SK-N-DZ (cell line): ENCODE measurements at regions not wholly inside any gene's neighbourhood (a gene's known extent, or its start where the extent isn't known, plus 50 kb on each side); places are given as distances from the start of the nearest gene placed in this dataset.

ENCODE experiments used
- DNase-seq: peaks from one replicate; pipeline ENCODE4 v3.0.0-alpha.2; 2015; ENCODE audit warnings: low spot score

DNA sequence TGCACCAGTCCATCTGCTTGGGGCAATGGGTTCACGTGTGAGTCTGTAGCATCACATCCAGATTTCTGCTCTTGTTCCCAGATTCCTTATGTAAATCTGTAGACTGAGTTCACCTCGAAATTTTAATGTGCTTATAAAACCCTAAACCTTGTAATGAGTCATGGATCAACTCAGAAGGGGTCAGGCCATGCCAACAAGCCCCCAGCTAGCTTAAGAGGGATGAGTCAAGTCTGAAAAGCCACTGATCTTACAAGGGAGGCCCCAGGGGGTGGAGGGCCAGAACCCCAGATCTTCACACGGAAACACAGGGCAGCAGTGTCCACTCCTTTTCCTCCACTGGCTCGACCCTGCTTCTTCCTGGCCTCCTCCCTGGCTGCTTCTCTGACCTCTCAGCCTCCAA is 399.1 kb upstream of the CDH5 start:
- DNase-seq = no peak

DNA sequence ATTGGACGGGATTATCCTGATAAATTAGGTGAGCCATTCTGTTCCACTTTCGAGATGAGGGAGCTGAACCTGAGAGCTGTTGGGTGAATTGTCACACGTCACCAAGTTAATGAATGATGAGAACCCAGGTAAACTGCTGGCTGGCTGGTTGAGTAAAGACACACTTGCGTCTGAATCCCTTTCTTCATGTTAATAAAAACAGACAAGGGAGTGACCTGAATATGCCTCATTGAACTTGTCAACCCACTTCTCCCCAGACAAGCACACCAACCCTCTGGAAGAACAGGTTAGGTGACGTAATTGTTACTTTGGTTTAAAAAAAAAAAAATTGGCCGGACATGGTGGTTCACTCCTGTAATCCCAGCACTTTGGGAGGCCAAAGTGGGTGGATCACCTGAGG is 400.9 kb upstream of the CDH5 start:
- no peak for DNase-seq

DNA sequence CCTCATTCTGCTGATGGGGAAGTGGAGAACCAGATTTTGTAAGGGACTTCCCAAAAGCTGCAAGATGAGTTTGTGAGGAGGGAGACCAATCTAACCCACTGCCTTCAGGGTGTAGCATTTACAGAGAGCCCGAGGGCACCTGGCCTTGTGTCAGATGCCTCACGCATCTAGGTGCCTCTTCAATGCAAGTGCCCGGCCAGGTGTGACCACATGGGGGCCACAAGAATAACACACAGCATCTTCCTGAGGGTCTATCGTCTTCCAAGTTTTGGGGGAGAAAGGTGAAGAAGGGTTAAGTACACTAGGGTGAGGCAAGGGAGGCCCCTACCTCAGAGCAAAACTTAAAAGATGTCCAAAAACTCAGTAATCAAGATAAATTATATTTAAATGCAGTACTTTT is 401.7 kb upstream of the CDH5 start:
- no peak for DNase-seq

DNA sequence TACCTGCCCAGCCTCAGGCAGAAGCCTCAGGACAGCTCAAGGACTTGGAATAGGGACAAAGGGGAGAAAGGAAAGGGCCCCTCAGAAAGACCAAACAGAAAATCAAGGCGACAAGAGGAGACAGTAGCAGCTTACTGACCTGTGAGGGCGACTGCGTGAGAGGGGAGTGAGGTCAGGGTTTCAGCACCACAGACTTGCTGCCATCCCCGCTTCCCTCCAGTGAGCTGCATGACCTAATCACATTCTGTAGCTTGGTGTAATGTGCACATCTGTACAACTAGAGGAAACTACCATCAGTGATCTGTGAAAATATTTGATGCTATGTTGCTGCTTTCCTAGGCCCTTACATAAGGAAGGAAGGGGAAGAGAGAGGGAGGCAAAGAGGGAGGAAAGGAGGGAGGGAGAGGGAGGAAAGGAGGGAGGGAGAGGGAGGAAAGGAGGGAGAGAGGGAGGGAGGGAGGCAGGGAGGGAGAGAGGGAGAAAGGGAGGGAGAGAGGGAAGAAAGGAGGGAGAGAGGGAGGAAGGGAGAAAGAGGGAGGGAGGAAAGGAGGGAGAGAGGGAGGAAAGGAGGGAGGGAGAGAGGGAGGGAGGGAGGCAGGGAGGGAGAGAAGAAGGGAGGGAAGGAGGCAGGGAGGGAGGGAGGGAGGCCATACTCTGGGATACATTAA is 404.9 kb upstream of the CDH5 start:
- no peak for DNase-seq

DNA sequence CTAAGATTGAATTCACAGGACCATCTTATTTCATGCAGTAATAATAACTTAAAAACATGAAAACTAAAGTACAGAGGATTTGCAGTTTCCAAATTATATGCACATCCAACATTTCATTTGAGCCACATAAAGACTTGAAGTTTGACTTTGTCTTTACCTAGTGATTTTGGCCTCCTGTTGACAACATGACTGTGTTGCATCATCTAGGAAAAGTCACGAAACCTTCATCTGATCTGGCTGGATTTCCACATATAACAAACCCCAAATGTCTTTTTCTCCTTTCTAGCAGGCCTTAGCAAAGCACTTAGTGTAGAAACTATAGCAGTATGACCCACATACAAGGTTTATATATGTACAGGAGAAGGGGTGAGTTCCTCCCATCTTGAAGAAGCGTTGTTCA is 406.5 kb upstream of the CDH5 start:
- no peak for DNase-seq

DNA sequence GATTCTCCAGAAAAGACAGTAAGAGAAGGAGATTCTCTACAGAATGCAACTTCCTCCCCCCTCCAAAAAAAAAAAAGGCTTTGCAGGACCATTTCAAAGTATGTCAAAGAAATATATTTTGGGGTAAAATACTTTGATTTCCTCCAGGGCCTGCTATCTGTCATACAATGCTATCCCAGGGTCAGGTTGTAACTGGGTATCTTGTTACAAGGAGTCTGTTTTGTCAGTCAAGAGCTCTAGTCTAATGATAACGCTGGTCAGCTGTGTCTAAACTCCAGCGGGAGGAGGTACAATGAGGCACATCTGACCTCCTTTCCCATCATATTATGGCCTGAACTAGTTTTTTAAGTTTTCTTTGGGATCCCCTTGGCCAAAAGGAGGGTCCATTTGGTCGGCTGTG is 408.4 kb upstream of the CDH5 start:
- peak; percentile 62 for DNase-seq

DNA sequence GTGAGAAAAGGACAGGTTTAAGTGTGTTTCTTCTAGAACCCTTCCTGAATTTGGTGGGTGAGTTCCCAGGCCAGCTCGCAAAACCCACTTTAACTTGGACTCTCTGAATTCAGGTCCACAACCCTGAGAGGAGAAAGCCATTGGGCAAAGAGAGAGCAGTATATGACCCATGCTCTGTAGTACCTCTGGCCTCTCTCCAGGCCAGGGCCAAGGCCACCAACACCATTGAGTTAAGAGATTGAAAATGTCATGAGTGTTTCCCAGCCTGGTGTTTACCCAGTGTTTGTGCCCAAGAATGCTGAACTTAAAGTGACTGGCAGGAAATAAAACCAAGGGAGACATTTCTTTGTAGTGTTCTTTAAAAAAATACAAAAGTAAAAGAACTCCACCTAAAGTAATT is 410.4 kb upstream of the CDH5 start:
- no peak for DNase-seq

DNA sequence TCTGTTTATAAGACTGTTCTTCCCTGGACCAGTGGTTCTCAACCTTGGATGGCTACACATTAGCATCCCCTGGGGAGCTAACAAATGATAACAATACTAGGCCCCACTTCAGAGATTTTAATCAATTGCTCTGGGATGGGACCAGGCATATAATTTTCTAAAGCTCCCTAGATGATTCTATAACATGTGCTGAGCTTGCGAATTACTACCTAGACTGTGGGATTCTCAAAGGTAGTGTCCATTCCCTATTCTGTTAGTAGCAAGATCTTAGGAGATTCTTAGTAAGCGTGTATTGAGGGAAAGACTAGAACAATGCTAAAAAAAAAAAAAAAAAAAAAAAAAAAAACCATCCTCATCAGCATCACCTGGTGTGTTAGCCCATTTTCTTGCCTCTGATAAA is 412.0 kb upstream of the CDH5 start:
- DNase-seq = no peak

DNA sequence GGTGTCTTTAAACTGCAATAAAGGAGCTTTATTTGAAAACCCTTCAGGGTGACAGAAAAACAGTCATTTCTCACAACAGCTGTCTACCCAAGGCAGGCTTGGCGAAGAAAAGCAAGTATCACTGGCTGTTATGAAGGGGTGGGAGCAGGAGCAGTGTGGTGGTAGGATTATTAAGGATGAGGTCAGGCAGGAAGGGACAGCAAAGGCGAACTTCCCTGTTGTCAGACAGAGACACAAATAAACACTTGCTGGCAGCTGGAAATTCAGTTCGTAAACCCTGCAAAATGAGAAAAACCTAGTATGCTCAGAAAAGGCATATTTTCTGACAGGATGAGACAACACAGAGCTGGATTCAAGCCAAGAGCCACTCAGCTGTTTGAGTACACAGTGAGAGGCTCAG is 416.3 kb upstream of the CDH5 start:
- no peak for DNase-seq

DNA sequence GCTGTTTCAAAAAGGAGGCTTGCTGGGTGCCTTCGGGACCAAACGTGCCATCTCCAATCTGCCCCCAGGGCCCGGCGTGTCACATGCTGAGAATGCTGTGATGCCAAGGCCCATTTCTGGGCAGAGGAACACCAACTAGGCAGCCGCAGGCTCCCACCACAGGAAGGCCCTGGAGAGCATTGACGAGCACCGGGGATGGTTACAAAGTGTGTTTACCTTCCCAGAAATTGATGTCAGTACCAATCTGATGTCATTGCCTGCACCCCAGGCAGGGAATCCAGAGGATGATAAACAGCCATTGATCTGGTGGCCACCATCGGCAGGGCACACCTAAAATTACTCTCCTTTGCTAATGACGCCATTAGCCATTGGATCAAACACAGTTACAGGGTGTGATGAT is 418.1 kb upstream of the CDH5 start:
- DNase-seq = no peak

DNA sequence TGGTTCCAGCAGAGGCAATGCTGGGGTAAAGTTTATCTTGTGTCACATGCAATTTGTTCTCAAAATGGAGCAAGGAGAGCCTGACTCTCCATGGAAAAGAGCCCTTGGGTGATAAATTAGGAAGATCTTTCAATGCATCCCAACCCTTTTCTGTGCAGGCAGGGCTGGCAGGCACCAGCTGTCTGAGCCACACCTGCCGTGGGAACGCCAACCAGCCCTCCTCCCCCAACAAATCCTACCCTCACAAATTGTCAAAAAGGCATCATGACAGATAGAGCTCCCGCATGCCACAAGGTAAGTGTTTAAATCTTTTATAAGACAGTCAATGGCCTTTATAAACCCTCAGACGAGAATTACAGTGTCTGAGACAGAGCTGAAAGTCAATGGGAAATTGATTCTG is 418.5 kb upstream of the CDH5 start:
- DNase-seq = no peak

DNA sequence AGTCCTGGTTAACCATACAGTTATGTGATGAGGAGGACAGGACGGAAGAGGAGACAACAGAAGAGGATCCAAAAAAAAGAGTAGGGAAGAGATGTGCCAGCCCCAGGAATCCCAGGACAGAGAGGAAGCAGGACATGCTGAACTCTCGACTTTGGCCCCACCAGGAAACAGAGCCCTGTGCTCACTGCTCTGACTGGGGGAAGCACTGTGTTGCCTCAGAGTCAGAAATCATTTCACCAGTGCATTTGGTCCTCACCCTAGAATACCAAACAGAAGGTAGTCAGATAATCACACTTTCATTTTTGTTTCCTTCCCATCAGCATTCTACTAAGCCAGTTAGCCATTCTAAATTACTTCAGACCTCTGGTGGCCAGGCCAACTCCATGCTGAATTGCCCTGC is 421.0 kb upstream of the CDH5 start:
- DNase-seq = no peak

DNA sequence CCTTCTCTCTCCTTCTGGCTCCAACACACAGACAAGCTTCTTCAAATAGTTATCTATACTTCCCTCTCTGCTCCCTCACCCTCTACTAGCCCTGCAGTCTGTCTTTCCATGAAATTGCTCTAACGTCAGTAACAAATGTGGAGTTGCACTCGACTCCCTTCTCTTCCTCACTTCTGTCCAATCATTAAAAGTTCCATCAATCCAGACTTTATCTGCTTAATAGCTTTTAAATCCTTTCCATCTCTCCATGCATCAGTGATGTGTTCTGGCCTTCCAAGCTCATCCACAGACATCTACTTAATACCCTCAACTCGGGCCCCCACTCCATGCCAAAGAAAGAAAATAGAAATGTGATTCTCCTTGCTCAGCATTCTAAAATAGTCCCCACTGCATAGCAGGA is 422.1 kb upstream of the CDH5 start:
- no peak for DNase-seq

DNA sequence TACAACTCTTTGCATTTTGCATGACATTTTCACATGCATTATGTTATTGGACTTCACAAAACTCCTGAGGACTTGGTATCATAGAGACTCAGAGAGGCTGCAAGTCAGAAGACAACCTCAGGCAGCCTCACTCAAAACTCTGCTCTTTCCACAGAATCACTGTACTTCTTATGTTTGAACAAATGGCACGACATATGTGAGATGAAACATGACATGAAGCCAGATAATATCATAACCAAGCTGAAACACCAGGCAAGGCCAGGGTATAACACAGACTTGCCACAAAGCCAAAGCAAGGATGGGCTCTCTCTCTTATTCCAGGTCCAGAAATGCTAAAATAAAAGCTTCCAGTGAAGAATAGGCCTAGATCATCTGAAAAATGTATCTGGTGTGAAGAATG is 425.8 kb upstream of the CDH5 start:
- no peak for DNase-seq

DNA sequence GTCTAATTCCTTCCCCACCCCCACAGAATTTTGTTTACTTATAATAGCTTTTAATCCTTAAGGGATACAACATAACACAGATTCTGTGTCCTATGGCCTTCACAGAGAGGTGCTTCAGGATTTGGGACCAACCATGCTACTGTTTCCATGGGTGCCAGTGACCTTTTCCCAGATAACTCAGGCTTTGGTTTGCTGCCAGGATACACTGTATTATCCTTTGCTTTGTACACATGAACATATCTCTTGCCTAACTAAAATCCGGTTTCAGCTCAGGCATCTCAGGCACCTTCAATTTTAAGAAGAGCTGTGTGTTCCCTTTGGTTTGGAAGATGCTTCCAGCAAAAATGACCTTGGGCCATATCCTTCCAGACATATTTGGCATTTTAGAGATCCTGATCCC is 428.4 kb upstream of the CDH5 start:
- no peak for DNase-seq

DNA sequence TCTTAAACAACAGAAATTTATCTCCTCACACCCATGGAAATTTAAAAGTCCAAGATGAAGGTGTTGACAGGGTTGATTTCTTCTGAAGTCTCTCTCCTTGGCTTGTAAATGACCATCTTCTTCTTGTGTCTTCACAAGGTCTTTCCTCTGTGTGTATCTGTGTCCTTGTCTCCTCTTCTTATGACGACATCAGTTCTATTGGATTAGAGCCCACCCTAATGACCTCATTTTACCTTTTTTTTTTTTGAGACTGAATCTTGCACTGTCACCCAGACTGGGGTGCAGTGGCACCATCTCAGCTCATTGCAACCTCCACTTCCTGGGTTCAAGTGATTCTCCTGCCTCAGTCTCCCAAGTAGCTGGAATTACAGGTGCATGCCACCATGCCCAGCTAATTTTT is 429.0 kb upstream of the CDH5 start:
- no peak for DNase-seq

DNA sequence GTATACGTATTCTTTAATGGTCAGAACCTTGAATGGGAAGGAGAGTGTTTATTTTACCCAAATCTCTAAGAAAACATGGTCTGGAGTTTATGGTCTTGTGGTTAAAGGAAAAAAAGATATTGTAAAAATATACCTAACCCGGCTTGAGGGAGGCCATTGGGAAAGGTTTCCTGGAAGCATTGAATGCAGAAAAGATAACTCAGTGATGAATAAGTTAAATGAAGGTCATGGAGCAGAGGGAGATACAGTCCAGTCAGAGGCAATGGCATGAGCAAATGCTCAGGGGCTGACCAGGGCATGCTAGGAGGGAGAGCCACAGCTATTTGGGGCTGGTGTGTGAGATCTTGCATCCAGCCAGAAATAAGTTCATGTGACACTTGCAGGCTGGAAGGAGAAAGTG is 430.4 kb upstream of the CDH5 start:
- DNase-seq = no peak

DNA sequence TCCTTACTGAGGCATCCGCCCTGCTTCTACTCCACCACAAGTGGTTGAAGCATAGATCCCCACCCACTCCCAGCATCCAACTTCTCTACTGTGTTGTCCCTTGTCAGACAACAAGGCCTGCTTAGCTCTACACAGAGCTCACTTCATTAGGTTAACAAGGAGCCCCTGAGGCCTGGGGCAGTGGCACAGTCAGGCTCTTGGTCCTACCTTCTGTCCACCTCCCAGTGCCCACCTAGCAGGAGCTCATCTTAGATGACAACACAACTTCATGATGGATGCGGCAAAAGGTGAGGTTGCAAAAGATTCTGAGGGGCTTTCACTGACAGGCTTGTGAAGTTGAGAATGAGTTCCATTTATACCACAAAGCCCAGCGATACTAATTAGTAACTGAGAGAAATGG is 432.0 kb upstream of the CDH5 start:
- DNase-seq = no peak

DNA sequence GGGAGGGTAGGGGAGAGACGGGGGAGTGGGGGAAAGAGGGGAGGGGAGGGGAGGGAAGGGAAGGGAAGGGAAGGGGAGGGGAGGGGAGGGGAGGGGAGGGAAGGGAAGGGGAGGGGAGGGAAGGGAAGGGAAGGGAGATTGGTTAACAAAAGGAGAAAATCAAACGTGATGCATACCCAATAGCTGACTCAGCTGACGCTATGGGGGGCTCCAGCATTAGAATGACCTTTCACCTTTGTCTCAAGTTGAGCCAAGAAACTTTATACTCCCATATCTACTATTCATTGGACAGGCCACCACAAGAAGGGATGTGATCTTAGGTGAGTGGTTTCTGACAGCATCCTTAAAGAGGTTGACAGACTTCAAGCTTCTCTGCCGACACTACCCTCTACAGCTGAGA is 432.8 kb upstream of the CDH5 start:
- DNase-seq = no peak

DNA sequence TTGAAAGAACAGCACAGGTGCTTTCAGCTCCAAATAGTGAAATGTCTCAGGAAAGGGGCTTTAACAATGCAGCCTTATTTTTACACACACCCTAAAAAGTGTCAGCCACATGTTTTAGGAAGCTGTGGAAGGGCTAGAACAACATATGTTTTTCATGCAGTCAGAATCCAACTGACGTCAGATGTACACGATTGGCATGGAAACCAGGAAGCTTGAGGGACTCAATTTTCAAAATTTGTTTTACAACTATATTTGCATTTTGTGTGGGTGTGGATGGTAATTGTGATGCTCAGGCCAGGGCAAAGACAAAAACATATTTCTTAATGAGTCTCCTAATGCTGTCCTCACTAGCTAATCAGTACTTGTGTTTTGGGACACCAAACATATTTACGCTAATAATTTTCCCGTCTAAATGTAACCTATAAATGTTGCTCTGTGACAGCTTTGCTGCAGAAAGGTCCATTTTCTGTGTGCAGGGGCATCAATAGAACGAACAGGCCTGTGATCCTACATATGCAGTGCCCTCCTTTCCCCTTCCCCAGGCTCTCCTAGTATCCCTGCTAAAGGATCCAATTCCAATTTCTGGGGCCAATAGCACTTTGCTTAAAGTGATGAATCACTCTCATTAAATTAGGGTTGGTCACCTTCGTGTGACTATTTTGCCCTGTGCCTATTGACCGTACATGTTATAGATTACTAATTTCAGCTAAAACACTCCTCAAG is 434.0 kb upstream of the CDH5 start:
- no peak for DNase-seq

DNA sequence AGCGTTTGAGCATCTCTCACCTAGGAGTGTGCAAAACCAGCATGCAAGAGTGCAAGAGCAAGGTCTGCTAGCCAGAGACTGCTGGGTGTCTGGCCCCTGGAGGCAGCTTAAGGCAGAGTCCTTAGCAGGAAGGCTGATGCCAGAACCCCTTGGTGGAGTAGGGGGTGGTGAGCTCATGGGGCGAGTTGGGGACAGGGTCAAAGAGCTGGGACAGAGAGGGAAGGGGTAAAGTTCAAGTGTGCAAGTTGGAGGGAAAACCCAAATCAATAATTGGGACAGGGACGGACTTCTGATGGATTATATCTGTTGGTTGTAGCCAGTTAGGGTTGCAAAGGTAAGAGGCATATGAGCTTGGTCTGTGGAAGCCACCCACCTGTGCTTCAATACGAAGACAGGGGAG is 443.6 kb upstream of the CDH5 start:
- no peak for DNase-seq

DNA sequence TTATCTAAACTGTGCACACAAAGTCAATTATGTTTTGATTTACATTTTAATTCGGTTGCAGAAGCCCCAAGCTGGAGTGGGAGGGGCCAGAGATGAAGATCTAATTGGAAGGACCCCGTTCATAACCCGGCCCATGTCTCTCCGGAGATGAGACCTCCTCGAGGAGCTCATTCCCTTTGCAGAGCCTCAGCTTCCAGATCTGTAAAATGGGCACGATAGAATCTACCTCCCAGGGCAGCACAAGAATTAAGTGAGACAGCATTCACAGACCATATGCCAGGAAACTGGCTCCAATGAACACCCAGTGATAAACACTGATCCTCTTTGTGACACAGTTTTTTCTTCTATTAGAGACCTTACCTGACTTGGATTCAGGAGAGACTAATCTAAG is 446.5 kb upstream of the CDH5 start:
- DNase-seq = no peak

DNA sequence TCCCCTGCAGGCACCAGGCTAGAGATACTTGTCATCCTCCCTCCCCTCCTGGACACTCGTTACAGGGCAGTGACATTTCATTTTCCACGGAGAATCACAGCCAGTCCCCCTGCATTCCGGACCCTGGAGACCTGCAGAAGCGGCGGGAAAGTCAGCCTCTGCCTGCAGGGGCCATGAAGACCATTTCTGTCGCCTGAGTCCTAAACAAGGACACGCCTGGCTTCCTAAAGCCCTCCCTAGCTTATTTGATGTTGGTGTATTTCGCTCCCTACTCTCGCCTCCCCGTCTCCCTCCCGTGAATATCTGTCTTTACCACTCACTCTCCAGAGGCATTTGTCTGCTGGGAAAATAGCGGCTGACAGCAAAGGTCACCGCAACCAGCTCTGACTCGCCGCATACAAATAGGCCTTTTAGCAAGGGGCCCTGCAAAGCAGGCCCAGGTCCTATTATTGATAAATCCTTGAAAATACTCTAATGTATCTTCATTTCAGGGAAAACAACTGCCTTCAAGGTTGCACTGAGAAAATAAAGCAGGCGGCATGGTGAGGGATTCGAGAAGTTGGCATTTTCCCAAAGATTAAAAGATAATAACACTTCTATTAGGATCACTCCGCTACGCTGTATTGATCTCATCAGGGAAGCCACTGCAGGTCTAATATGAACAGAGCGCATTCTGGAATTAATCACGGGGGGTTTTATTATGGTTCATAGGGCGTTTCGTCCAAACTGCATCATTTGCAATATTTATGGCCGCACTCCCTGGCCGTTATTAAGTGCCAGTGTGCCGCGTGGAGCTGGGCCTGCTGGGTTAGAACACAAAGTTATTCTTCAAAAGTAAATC is 447.1 kb upstream of the CDH5 start:
- DNase-seq = peak; percentile 23
